Hepatocyte (in vitro differentiated cells): ENCODE measurements at regions not wholly inside any gene's neighbourhood (a gene's known extent, or its start where the extent isn't known, plus 50 kb on each side); places are given as distances from the start of the nearest gene placed in this dataset.
"Not testable (repeated sequence)": the region's sequence is repeated elsewhere in the genome, so short reads cannot be mapped to it uniquely, and the experiment has no call there.

Experiments used
- EZH2 ChIP-seq: fragments of 200-600 bp; sonication (generic); IDR thresholded peaks from 2 replicates; pipeline ENCODE4 v1.6.1; 2016; ENCODE audit warnings: antibody characterized with exemption, mild to moderate bottlenecking, borderline replicate concordance
- TF ChIP-seq, protein P1 (sequence below): fragments of 200-600 bp; sonication (generic); IDR thresholded peaks from 2 replicates; pipeline ENCODE4 v1.5.1; 2016; ENCODE audit warnings: antibody characterized with exemption, mild to moderate bottlenecking; ENCODE audit not compliant: poor library complexity

DNA sequence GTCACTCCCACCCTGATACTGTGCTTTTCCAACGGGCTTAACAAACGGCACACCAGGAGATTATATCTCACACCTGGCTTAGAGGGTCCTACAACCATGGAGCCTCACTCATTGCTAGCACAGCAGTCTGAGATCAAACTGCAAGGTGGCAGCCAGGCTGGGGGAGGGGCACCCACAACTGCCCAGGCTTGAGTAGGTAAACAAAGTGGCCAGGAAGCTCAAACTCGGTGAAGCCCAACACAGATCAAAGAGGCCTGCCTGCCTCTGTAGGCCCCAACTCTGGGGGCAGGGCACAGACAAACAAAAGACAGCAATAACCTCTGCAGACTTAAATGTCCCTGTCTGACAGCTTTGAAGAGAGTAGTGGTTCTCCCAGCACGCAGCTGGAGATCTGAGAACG is 1022.6 kb downstream of the RAB28 start:
- not testable (repeated sequence) for TF ChIP-seq EZH2
- TF ChIP-seq, protein P1, sequence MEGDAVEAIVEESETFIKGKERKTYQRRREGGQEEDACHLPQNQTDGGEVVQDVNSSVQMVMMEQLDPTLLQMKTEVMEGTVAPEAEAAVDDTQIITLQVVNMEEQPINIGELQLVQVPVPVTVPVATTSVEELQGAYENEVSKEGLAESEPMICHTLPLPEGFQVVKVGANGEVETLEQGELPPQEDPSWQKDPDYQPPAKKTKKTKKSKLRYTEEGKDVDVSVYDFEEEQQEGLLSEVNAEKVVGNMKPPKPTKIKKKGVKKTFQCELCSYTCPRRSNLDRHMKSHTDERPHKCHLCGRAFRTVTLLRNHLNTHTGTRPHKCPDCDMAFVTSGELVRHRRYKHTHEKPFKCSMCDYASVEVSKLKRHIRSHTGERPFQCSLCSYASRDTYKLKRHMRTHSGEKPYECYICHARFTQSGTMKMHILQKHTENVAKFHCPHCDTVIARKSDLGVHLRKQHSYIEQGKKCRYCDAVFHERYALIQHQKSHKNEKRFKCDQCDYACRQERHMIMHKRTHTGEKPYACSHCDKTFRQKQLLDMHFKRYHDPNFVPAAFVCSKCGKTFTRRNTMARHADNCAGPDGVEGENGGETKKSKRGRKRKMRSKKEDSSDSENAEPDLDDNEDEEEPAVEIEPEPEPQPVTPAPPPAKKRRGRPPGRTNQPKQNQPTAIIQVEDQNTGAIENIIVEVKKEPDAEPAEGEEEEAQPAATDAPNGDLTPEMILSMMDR: not testable (repeated sequence)
